HEK293 (cell line): ENCODE measurements at regions not wholly inside any gene's neighbourhood (a gene's known extent, or its start where the extent isn't known, plus 50 kb on each side); places are given as distances from the start of the nearest gene placed in this dataset.

Experiments
- CTCF ChIA-PET: fragments of 350-600 bp; formaldehyde crosslinking; extraction: SDS; loops from one replicate; lab custom pipeline; 2021; ENCODE audit warnings: antibody characterized with exemption; lab: Yijun Ruan, JAX
- POLR2A ChIA-PET: fragments of 300-600 bp; formaldehyde crosslinking; extraction: SDS; loops from one replicate; lab custom pipeline; 2020; ENCODE audit warnings: antibody characterized with exemption, inconsistent platforms; lab: Yijun Ruan, JAX
- H3K27ac ChIP-seq: fragments of 200-500 bp; sonication (Bioruptor generic); 2 replicates; pipeline ENCODE4 v1.5.1; 2014; ENCODE audit warnings: low read depth, low read length, control low read depth, inconsistent platforms; ENCODE audit errors: extremely low read depth
- H3K36me3 ChIP-seq, 2 experiments: fragments of 200-500 bp in 1 of 2; sonication (Bioruptor generic) in 1 of 2; 1 replicate in 1 of 2; 2 replicates in 1 of 2; pipeline ENCODE4 v1.5.1; 2014 to 2017; ENCODE audit warnings: inconsistent platforms in 2 of 2, low read length in 2 of 2; ENCODE audit not compliant: control insufficient read depth in 2 of 2, insufficient read depth in 1 of 2
- H3K4me1 ChIP-seq: fragments of 200-500 bp; sonication (Bioruptor generic); 2 replicates; pipeline ENCODE4 v1.5.1; 2014; ENCODE audit warnings: mild to moderate bottlenecking, low read length, inconsistent platforms; ENCODE audit not compliant: control insufficient read depth, insufficient read depth
- H3K4me3 ChIP-seq: 2 replicates; pipeline ENCODE4 v1.5.1; 2011; ENCODE audit warnings: low read depth, mild to moderate bottlenecking, control low read depth, low read length, moderate library complexity
- H3K9me3 ChIP-seq: fragments of 200-500 bp; sonication (Bioruptor generic); 2 replicates; pipeline ENCODE4 v1.5.1; 2014; ENCODE audit warnings: low read depth, low read length, inconsistent platforms; ENCODE audit not compliant: control insufficient read depth, insufficient read depth
- EGR2 ChIP-seq: fragments of 450-650 bp; formaldehyde crosslinking; IDR thresholded peaks from 2 replicates; pipeline ENCODE4 v1.5.1; 2016; ENCODE audit warnings: low read depth, missing biosample characterization, missing genetic modification characterization
- KLF16 ChIP-seq: fragments of 450-650 bp; formaldehyde crosslinking; IDR thresholded peaks from 2 replicates; pipeline ENCODE4 v1.5.1; 2017; ENCODE audit warnings: missing biosample characterization, missing genetic modification characterization
- MEIS1 ChIP-seq: sonication (generic); formaldehyde crosslinking; IDR thresholded peaks from 2 replicates; pipeline ENCODE4 v1.8.1; 2022; ENCODE audit warnings: missing genetic modification reagents, mild to moderate bottlenecking, borderline replicate concordance
- ZBTB20 ChIP-seq: fragments of 450-650 bp; formaldehyde crosslinking; IDR thresholded peaks from 2 replicates; pipeline ENCODE4 v1.5.1; 2016; ENCODE audit warnings: missing biosample characterization, missing genetic modification characterization
- ZBTB7A ChIP-seq: fragments of 450-650 bp; formaldehyde crosslinking; IDR thresholded peaks from 2 replicates; pipeline ENCODE4 v1.5.1; 2016; ENCODE audit warnings: low read depth, missing biosample characterization, missing genetic modification characterization
- ZFHX2 ChIP-seq: fragments of 450-650 bp; formaldehyde crosslinking; conservative IDR thresholded peaks from 2 replicates; pipeline ENCODE4 v1.5.1; 2016; ENCODE audit warnings: missing biosample characterization, missing genetic modification characterization
- ZFP37 ChIP-seq: fragments of 450-650 bp; formaldehyde crosslinking; IDR thresholded peaks from 2 replicates; pipeline ENCODE4 v1.5.1; 2016; ENCODE audit warnings: missing biosample characterization, missing genetic modification characterization
- ZNF146 ChIP-seq: fragments of 450-650 bp; formaldehyde crosslinking; IDR thresholded peaks from 2 replicates; pipeline ENCODE4 v1.5.1; 2016; ENCODE audit warnings: missing biosample characterization, missing genetic modification characterization
- ZNF302 ChIP-seq: fragments of 450-650 bp; formaldehyde crosslinking; IDR thresholded peaks from 2 replicates; pipeline ENCODE4 v1.5.1; 2016; ENCODE audit warnings: missing biosample characterization, missing genetic modification characterization, low read depth
- ZNF335 ChIP-seq: fragments of 450-650 bp; formaldehyde crosslinking; conservative IDR thresholded peaks from 2 replicates; pipeline ENCODE4 v1.5.1; 2016; ENCODE audit warnings: missing biosample characterization, missing genetic modification characterization
- ZNF621 ChIP-seq: fragments of 450-650 bp; formaldehyde crosslinking; IDR thresholded peaks from 2 replicates; pipeline ENCODE4 v1.5.1; 2017; ENCODE audit warnings: missing biosample characterization, missing genetic modification characterization
- ZNF777 ChIP-seq: fragments of 450-650 bp; formaldehyde crosslinking; IDR thresholded peaks from 2 replicates; pipeline ENCODE4 v1.5.1; 2017; ENCODE audit warnings: missing biosample characterization, missing genetic modification characterization, borderline replicate concordance
- ZNF830 ChIP-seq: fragments of 450-650 bp; IDR thresholded peaks from 2 replicates; pipeline ENCODE4 v1.5.0; 2018; ENCODE audit warnings: missing biosample characterization, missing genetic modification characterization, low read depth, mild to moderate bottlenecking, moderate library complexity
- ZXDB ChIP-seq: fragments of 450-650 bp; formaldehyde crosslinking; IDR thresholded peaks from 2 replicates; pipeline ENCODE4 v1.5.1; 2016; ENCODE audit warnings: missing biosample characterization, missing genetic modification characterization
- TF ChIP-seq, protein P1 (sequence below): fragments of 450-650 bp; formaldehyde crosslinking; IDR thresholded peaks from 2 replicates; pipeline ENCODE4 v1.5.1; 2017; ENCODE audit warnings: missing biosample characterization, missing genetic modification characterization
- TF ChIP-seq, protein P2 (sequence below): fragments of 450-650 bp; formaldehyde crosslinking; IDR thresholded peaks from 2 replicates; pipeline ENCODE4 v1.5.1; 2017; ENCODE audit warnings: missing biosample characterization, missing genetic modification characterization
- TF ChIP-seq, protein P3 (sequence below): fragments of 450-650 bp; formaldehyde crosslinking; IDR thresholded peaks from 2 replicates; pipeline ENCODE4 v1.5.1; 2017; ENCODE audit warnings: missing biosample characterization, mild to moderate bottlenecking, missing genetic modification characterization, moderate library complexity
- TF ChIP-seq, protein P4 (sequence below): fragments of 450-650 bp; formaldehyde crosslinking; IDR thresholded peaks from 2 replicates; pipeline ENCODE4 v1.5.1; 2017; ENCODE audit warnings: missing biosample characterization, missing genetic modification characterization
- TF ChIP-seq, protein P5 (sequence below): fragments of 450-650 bp; formaldehyde crosslinking; IDR thresholded peaks from 2 replicates; pipeline ENCODE4 v1.5.1; 2016; ENCODE audit warnings: missing biosample characterization, missing genetic modification characterization
- TF ChIP-seq, protein P6 (sequence below): IDR thresholded peaks from 2 replicates; pipeline ENCODE4 v1.6.1; 2011; ENCODE audit warnings: mild to moderate bottlenecking, low read depth, low read length, borderline replicate concordance

DNA sequence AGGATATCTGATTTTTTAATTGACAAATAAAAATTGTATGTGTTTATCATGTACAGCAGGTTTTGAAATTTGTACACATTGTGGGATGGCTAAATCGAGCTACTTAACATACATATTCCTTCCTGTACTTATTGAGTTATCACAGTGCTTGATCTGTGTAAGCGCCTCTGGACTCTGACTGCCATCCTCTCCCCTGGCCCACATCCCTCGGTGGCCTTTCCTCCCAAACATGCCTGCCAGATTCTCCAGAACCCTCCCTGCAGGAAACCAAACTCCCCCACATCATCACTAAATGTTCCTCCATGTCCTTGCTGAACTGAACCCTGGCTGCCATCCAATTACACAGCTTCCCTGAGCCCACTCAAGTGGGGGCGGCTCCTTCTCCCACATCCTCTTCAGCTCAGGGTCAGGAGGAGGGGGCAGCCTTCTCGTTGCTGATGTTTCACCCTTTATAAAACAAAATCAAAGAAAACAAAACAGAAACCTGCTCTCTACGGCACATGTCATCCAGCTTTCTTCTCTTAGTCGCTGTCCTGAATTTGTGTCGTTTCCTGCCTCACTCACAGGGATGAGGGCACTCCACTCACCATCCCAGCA, 97.1 kb upstream of the SPATA13 start:
- ChIA-PET CTCF (interaction anchor here (1.8 kb wide), 1 partner anchor 10 kb away, joined by 4 read pairs; no protein-coding TSS in a partner anchor), POLR2A (no interaction called here)
- Histone ChIP-seq H3K27ac (no peak overlapping the region), H3K4me3 (no peak overlapping the region), H3K4me1 (no peaks in the 10 kb centered on the region), H3K9me3 (no peaks in the 10 kb centered on the region), H3K36me3 (no peaks in the 10 kb centered on the region)
- TF ChIP-seq, protein P1, sequence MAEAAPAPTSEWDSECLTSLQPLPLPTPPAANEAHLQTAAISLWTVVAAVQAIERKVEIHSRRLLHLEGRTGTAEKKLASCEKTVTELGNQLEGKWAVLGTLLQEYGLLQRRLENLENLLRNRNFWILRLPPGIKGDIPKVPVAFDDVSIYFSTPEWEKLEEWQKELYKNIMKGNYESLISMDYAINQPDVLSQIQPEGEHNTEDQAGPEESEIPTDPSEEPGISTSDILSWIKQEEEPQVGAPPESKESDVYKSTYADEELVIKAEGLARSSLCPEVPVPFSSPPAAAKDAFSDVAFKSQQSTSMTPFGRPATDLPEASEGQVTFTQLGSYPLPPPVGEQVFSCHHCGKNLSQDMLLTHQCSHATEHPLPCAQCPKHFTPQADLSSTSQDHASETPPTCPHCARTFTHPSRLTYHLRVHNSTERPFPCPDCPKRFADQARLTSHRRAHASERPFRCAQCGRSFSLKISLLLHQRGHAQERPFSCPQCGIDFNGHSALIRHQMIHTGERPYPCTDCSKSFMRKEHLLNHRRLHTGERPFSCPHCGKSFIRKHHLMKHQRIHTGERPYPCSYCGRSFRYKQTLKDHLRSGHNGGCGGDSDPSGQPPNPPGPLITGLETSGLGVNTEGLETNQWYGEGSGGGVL (tag by site-specific recombination), result peak; percentile 22; the same call in 1 of the 2 replicates
- TF ChIP-seq ZNF621 (tag by site-specific recombination), result no peak
- peak; percentile 94 for TF ChIP-seq EGR2 (tag by site-specific recombination)
- peak; percentile 97 for TF ChIP-seq ZFHX2
- TF ChIP-seq ZNF777 (tag by site-specific recombination), result no peak
- TF ChIP-seq ZBTB20 (tag by site-specific recombination), result peak; percentile 65
- no peak for TF ChIP-seq ZBTB7A (tag by site-specific recombination)

DNA sequence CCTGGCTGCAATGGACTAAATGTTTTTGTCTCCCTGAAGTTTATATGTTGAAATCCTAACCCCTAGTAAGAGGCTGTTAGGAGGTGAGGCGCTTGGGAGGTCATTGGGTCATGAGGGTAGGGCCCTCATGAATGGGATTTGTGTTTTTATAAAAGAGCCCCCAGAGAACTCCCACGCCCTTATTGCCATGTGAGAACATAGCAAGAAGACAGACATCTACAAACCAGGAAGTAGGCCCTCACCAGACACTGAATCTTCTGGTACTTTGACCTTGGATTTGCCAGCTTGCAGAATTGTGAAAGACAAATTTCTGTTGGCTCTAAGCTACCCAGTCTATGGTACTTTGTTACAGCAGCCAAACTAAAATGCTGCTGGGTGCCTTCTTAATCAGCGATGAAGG, 96.1 kb upstream of the SPATA13 start:
- ChIA-PET POLR2A (no interaction called here), CTCF (interaction anchor here (1.5 to 1.8 kb wide), 3 partner anchors 11 to 156 kb away, joined by 4 to 5 read pairs (median 5); no protein-coding TSS in a partner anchor)
- H3K27ac ChIP-seq, result no peak overlapping the region

More for the DNA sequence above, 96.1 kb upstream of the SPATA13 start:
- no peaks in the 10 kb centered on the region for H3K9me3 ChIP-seq
- no peaks in the 10 kb centered on the region for H3K4me1 ChIP-seq
- TF ChIP-seq KLF16 (tag by site-specific recombination), result no peak
- TF ChIP-seq, protein P2, sequence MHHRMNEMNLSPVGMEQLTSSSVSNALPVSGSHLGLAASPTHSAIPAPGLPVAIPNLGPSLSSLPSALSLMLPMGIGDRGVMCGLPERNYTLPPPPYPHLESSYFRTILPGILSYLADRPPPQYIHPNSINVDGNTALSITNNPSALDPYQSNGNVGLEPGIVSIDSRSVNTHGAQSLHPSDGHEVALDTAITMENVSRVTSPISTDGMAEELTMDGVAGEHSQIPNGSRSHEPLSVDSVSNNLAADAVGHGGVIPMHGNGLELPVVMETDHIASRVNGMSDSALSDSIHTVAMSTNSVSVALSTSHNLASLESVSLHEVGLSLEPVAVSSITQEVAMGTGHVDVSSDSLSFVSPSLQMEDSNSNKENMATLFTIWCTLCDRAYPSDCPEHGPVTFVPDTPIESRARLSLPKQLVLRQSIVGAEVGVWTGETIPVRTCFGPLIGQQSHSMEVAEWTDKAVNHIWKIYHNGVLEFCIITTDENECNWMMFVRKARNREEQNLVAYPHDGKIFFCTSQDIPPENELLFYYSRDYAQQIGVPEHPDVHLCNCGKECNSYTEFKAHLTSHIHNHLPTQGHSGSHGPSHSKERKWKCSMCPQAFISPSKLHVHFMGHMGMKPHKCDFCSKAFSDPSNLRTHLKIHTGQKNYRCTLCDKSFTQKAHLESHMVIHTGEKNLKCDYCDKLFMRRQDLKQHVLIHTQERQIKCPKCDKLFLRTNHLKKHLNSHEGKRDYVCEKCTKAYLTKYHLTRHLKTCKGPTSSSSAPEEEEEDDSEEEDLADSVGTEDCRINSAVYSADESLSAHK, result no peak
- no peak for TF ChIP-seq MEIS1 (CRISPR knock-in tag)
- no peak for TF ChIP-seq ZNF830 (tag by site-specific recombination)
- no peak for TF ChIP-seq ZNF335 (tag by site-specific recombination)
- TF ChIP-seq ZXDB, result no peak
- no peak for TF ChIP-seq ZNF302 (tag by site-specific recombination)
- TF ChIP-seq, protein P3, sequence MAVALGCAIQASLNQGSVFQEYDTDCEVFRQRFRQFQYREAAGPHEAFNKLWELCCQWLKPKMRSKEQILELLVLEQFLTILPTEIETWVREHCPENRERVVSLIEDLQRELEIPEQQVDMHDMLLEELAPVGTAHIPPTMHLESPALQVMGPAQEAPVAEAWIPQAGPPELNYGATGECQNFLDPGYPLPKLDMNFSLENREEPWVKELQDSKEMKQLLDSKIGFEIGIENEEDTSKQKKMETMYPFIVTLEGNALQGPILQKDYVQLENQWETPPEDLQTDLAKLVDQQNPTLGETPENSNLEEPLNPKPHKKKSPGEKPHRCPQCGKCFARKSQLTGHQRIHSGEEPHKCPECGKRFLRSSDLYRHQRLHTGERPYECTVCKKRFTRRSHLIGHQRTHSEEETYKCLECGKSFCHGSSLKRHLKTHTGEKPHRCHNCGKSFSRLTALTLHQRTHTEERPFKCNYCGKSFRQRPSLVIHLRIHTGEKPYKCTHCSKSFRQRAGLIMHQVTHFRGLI, result no peak
- TF ChIP-seq, protein P4, sequence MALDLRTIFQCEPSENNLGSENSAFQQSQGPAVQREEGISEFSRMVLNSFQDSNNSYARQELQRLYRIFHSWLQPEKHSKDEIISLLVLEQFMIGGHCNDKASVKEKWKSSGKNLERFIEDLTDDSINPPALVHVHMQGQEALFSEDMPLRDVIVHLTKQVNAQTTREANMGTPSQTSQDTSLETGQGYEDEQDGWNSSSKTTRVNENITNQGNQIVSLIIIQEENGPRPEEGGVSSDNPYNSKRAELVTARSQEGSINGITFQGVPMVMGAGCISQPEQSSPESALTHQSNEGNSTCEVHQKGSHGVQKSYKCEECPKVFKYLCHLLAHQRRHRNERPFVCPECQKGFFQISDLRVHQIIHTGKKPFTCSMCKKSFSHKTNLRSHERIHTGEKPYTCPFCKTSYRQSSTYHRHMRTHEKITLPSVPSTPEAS (tag by site-specific recombination), result no peak
- TF ChIP-seq, protein P5, sequence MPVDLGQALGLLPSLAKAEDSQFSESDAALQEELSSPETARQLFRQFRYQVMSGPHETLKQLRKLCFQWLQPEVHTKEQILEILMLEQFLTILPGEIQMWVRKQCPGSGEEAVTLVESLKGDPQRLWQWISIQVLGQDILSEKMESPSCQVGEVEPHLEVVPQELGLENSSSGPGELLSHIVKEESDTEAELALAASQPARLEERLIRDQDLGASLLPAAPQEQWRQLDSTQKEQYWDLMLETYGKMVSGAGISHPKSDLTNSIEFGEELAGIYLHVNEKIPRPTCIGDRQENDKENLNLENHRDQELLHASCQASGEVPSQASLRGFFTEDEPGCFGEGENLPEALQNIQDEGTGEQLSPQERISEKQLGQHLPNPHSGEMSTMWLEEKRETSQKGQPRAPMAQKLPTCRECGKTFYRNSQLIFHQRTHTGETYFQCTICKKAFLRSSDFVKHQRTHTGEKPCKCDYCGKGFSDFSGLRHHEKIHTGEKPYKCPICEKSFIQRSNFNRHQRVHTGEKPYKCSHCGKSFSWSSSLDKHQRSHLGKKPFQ, result no peak
- TF ChIP-seq ZFP37 (tag by site-specific recombination), result no peak
- TF ChIP-seq, protein P6, sequence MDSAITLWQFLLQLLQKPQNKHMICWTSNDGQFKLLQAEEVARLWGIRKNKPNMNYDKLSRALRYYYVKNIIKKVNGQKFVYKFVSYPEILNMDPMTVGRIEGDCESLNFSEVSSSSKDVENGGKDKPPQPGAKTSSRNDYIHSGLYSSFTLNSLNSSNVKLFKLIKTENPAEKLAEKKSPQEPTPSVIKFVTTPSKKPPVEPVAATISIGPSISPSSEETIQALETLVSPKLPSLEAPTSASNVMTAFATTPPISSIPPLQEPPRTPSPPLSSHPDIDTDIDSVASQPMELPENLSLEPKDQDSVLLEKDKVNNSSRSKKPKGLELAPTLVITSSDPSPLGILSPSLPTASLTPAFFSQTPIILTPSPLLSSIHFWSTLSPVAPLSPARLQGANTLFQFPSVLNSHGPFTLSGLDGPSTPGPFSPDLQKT, result no peak
- no peak for TF ChIP-seq ZNF146 (tag by site-specific recombination)
- H3K4me3 ChIP-seq, result no peak overlapping the region
- H3K36me3 ChIP-seq, result no peaks in the 10 kb centered on the region
